Retinal pigment epithelial cell (primary cell): ENCODE measurements at regions not wholly inside any gene's neighbourhood (a gene's known extent, or its start where the extent isn't known, plus 50 kb on each side); places are given as distances from the start of the nearest gene placed in this dataset.
A peak's percentile ranks its signal among the peaks of the same experiment; 100 is the strongest.

ENCODE experiments used
- DNase-seq: peaks from one replicate; pipeline ENCODE4 v3.0.0-alpha.2; 2010; ENCODE audit warnings: low read depth
- H3K4me3 ChIP-seq: 2 replicates; pipeline ENCODE4 v1.5.1; 2011; ENCODE audit warnings: mild to moderate bottlenecking, low read length, control low read depth, moderate library complexity
- CTCF ChIP-seq: conservative IDR thresholded peaks from 2 replicates; pipeline ENCODE4 v1.5.1; 2011; ENCODE audit warnings: low read depth, low read length, control low read depth, inconsistent platforms

GRCh38 chr1:55879346-55879745, 664.2 kb upstream of the USP24 start:
- no peak for TF ChIP-seq CTCF
- no peak for DNase-seq
- H3K4me3 ChIP-seq = no peak overlapping the region

- no peak for TF ChIP-seq CTCF
- H3K4me3 ChIP-seq = no peak overlapping the region
- no peak for DNase-seq
Observed at GRCh38 chr1:55877437-55878232, 662.5 kb upstream of the USP24 start.

- TF ChIP-seq CTCF = no peak
- H3K4me3 ChIP-seq = no peak overlapping the region
- DNase-seq = no peak
Observed at GRCh38 chr1:55876276-55877060, 661.3 kb upstream of the USP24 start.

GRCh38 chr1:55870106-55870505, 654.9 kb upstream of the USP24 start:
- no peak for DNase-seq
- H3K4me3 ChIP-seq = no peak overlapping the region
- no peak for TF ChIP-seq CTCF

- DNase-seq = peak; percentile 86
- H3K4me3 ChIP-seq = no peak overlapping the region
- no peak for TF ChIP-seq CTCF
Observed at GRCh38 chr1:55869065-55869464, 653.9 kb upstream of the USP24 start.

- TF ChIP-seq CTCF = no peak
- no peak for DNase-seq
- no peak overlapping the region for H3K4me3 ChIP-seq
Observed at GRCh38 chr1:55868026-55868425, 652.9 kb upstream of the USP24 start.
